ENCODE measurements at regions not wholly inside any gene's neighbourhood (a gene's known extent, or its start where the extent isn't known, plus 50 kb on each side); places are given as distances from the start of the nearest gene placed in this dataset.
"Not testable (repeated sequence)": the region's sequence is repeated elsewhere in the genome, so short reads cannot be mapped to it uniquely, and the experiment has no call there.

GRCh38 chr7:156400046-156400445, 240.5 kb upstream of the RNF32 start:
- no peak overlapping the region for H3K4me3 ChIP-seq
- H3K36me3 ChIP-seq = no peaks in the 10 kb centered on the region
- no peaks in the 10 kb centered on the region for H3K27me3 ChIP-seq
- no peaks in the 10 kb centered on the region for H3K9me3 ChIP-seq
- no peak for DNase-seq

GRCh38 chr7:156397249-156397648, 243.3 kb upstream of the RNF32 start:
- no peaks in the 10 kb centered on the region for H3K36me3 ChIP-seq
- H3K4me3 ChIP-seq = no peak overlapping the region
- DNase-seq = no peak
- no peaks in the 10 kb centered on the region for H3K27me3 ChIP-seq
- no peaks in the 10 kb centered on the region for H3K9me3 ChIP-seq

GRCh38 chr7:156389116-156389692, 251.4 kb upstream of the RNF32 start:
- Histone ChIP-seq H3K27me3 (no peaks in the 10 kb centered on the region), H3K4me3 (no peak overlapping the region), H3K36me3 (no peaks in the 10 kb centered on the region), H3K9me3 (no peaks in the 10 kb centered on the region)
- no peak for DNase-seq

- Histone ChIP-seq H3K27me3 (no peaks in the 10 kb centered on the region), H3K9me3 (no peaks in the 10 kb centered on the region), H3K4me3 (no peak overlapping the region), H3K36me3 (no peaks in the 10 kb centered on the region)
- no peak for DNase-seq
Observed at GRCh38 chr7:156386097-156386496, 254.5 kb upstream of the RNF32 start.

GRCh38 chr7:156384706-156385105, 255.9 kb upstream of the RNF32 start:
- Histone ChIP-seq H3K4me3 (no peak overlapping the region), H3K27me3 (no peaks in the 10 kb centered on the region), H3K36me3 (no peaks in the 10 kb centered on the region), H3K9me3 (no peaks in the 10 kb centered on the region)
- DNase-seq = no peak

GRCh38 chr7:156383526-156383925, 257.0 kb upstream of the RNF32 start:
- Histone ChIP-seq H3K9me3 (no peaks in the 10 kb centered on the region), H3K4me3 (no peak overlapping the region), H3K36me3 (no peaks in the 10 kb centered on the region), H3K27me3 (no peaks in the 10 kb centered on the region)
- DNase-seq = no peak

GRCh38 chr7:156380261-156380660, 260.3 kb upstream of the RNF32 start:
- H3K36me3 ChIP-seq = no peaks in the 10 kb centered on the region
- no peak for DNase-seq
- H3K4me3 ChIP-seq = no peak overlapping the region
- H3K9me3 ChIP-seq = no peaks in the 10 kb centered on the region
- no peaks in the 10 kb centered on the region for H3K27me3 ChIP-seq

- Histone ChIP-seq H3K9me3 (no peaks in the 10 kb centered on the region), H3K4me3 (no peak overlapping the region), H3K27me3 (no peaks in the 10 kb centered on the region), H3K36me3 (no peaks in the 10 kb centered on the region)
- no peak for DNase-seq
Observed at GRCh38 chr7:156379324-156380070, 261.1 kb upstream of the RNF32 start.

- H3K9me3 ChIP-seq = no peaks in the 10 kb centered on the region
- H3K36me3 ChIP-seq = no peaks in the 10 kb centered on the region
Observed at GRCh38 chr7:156378806-156379205, 261.8 kb upstream of the RNF32 start.

GRCh38 chr7:156376317-156376716, 264.3 kb upstream of the RNF32 start:
- no peak for DNase-seq
- Histone ChIP-seq H3K9me3 (no peaks in the 10 kb centered on the region), H3K27me3 (no peaks in the 10 kb centered on the region), H3K4me3 (no peak overlapping the region), H3K36me3 (no peaks in the 10 kb centered on the region)

More at GRCh38 chr7:156378806-156379205, 261.8 kb upstream of the RNF32 start:
- Histone ChIP-seq H3K27me3 (no peaks in the 10 kb centered on the region), H3K4me3 (no peak overlapping the region)
- DNase-seq = peak; percentile 5

GRCh38 chr7:156374335-156374734, 266.2 kb upstream of the RNF32 start:
- no peak overlapping the region for H3K4me3 ChIP-seq
- H3K27me3 ChIP-seq = no peaks in the 10 kb centered on the region
- no peak for DNase-seq

GRCh38 chr7:156369929-156370328, 270.6 kb upstream of the RNF32 start:
- DNase-seq, H3K27me3 ChIP-seq, H3K4me3 ChIP-seq, H3K36me3 ChIP-seq, H3K9me3 ChIP-seq: not testable (repeated sequence)

More at GRCh38 chr7:156374335-156374734, 266.2 kb upstream of the RNF32 start:
- Histone ChIP-seq H3K9me3 (no peaks in the 10 kb centered on the region), H3K36me3 (no peaks in the 10 kb centered on the region)

GRCh38 chr7:156368053-156368843, 272.3 kb upstream of the RNF32 start:
- H3K36me3 ChIP-seq = no peaks in the 10 kb centered on the region
- H3K4me3 ChIP-seq = no peak overlapping the region
- DNase-seq = no peak
- no peaks in the 10 kb centered on the region for H3K9me3 ChIP-seq
- no peaks in the 10 kb centered on the region for H3K27me3 ChIP-seq

- H3K27me3 ChIP-seq = no peaks in the 10 kb centered on the region
- no peaks in the 10 kb centered on the region for H3K9me3 ChIP-seq
- no peak overlapping the region for H3K4me3 ChIP-seq
- H3K36me3 ChIP-seq = no peaks in the 10 kb centered on the region
- no peak for DNase-seq
Observed at GRCh38 chr7:156363751-156364150, 276.8 kb upstream of the RNF32 start.

GRCh38 chr7:156360835-156361234, 279.7 kb upstream of the RNF32 start:
- no peaks in the 10 kb centered on the region for H3K9me3 ChIP-seq
- DNase-seq = no peak
- no peaks in the 10 kb centered on the region for H3K36me3 ChIP-seq
- H3K27me3 ChIP-seq = no peaks in the 10 kb centered on the region
- H3K4me3 ChIP-seq = no peak overlapping the region

- DNase-seq = no peak
- Histone ChIP-seq H3K36me3 (no peaks in the 10 kb centered on the region), H3K9me3 (no peaks in the 10 kb centered on the region), H3K4me3 (no peak overlapping the region), H3K27me3 (no peaks in the 10 kb centered on the region)
Observed at GRCh38 chr7:156356551-156356950, 284.0 kb upstream of the RNF32 start.

- Histone ChIP-seq H3K9me3 (no peaks in the 10 kb centered on the region), H3K27me3 (no peaks in the 10 kb centered on the region), H3K4me3 (no peak overlapping the region), H3K36me3 (no peaks in the 10 kb centered on the region)
- no peak for DNase-seq
Observed at GRCh38 chr7:156353352-156353751, 287.2 kb upstream of the RNF32 start.
